CD14-positive monocyte (primary cell): ENCODE measurements at regions not wholly inside any gene's neighbourhood (a gene's known extent, or its start where the extent isn't known, plus 50 kb on each side); places are given as distances from the start of the nearest gene placed in this dataset.

Experiments
- DNase-seq, 3 donors: peaks; one replicate each; pipeline ENCODE4 v3.0.0-alpha.2; 2011 to 2022
- H2AFZ ChIP-seq: 2 replicates; pipeline ENCODE4 v1.6.0; 2012; ENCODE audit warnings: mild to moderate bottlenecking, low read depth, low read length, inconsistent platforms; ENCODE audit not compliant: insufficient read depth, poor library complexity, severe bottlenecking
- H3K27ac ChIP-seq, 2 donors: 1 replicate in 1 of 2; 2 replicates in 1 of 2; pipeline ENCODE4 v1.5.1; 2012 to 2013; ENCODE audit warnings: low read length in 2 of 2, control low read depth in 1 of 2, inconsistent platforms in 1 of 2, low read depth in 1 of 2, mild to moderate bottlenecking in 1 of 2
- H3K27me3 ChIP-seq, 2 donors: one replicate each; pipeline versions ENCODE4 v1.6.0 to v1.6.1; 2011 to 2013; ENCODE audit warnings: low read length in 2 of 2; ENCODE audit not compliant: control insufficient read depth in 2 of 2, insufficient read depth in 2 of 2
- H3K36me3 ChIP-seq, 2 donors: replicated peaks in 1 of 2; 1 replicate in 1 of 2; 2 replicates in 1 of 2; pipeline versions ENCODE4 v1.5.1 to v1.6.1; 2012 to 2013; ENCODE audit warnings: low read length in 2 of 2, control low read depth in 1 of 2, inconsistent platforms in 1 of 2, mild to moderate bottlenecking in 1 of 2; ENCODE audit not compliant: insufficient read depth in 2 of 2, control insufficient read depth in 1 of 2
- H3K4me1 ChIP-seq, 2 donors: 1 replicate in 1 of 2; 2 replicates in 1 of 2; pipeline versions ENCODE4 v1.5.1 to v1.6.1; 2012 to 2013; ENCODE audit warnings: low read length in 2 of 2, control low read depth in 1 of 2, inconsistent platforms in 1 of 2, mild to moderate bottlenecking in 1 of 2, moderate library complexity in 1 of 2; ENCODE audit not compliant: insufficient read depth in 2 of 2, control insufficient read depth in 1 of 2
- H3K4me2 ChIP-seq: replicated peaks from 2 replicates; pipeline ENCODE3; 2012; ENCODE audit warnings: low read length, moderate library complexity, mild to moderate bottlenecking; ENCODE audit not compliant: poor library complexity, severe bottlenecking; ENCODE audit errors: extremely low read depth
- H3K4me3 ChIP-seq, 3 experiments: fragments of 200-600 bp in 1 of 3; sonication (generic) in 1 of 3; replicated peaks in 1 of 3; 1 replicate in 2 of 3; 2 replicates in 1 of 3; pipeline ENCODE4 v1.5.1; 2011 to 2013; ENCODE audit warnings: low read length in 3 of 3, mild to moderate bottlenecking in 3 of 3, control low read depth in 2 of 3, low read depth in 2 of 3, inconsistent platforms in 1 of 3, moderate library complexity in 1 of 3
- H3K79me2 ChIP-seq: 2 replicates; pipeline ENCODE4 v1.6.0; 2012; ENCODE audit warnings: mild to moderate bottlenecking, control low read depth, inconsistent platforms, low read length, moderate library complexity; ENCODE audit not compliant: insufficient read depth
- H3K9ac ChIP-seq: 2 replicates; pipeline ENCODE4 v1.6.0; 2017; ENCODE audit warnings: low read length, mild to moderate bottlenecking; ENCODE audit not compliant: insufficient read depth, poor library complexity, severe bottlenecking
- H3K9me3 ChIP-seq, 2 donors: replicated peaks in 1 of 2; 1 replicate in 1 of 2; 2 replicates in 1 of 2; pipeline versions ENCODE4 v1.5.1 to v1.6.1; 2012 to 2013; ENCODE audit warnings: low read length in 2 of 2, control low read depth in 1 of 2; ENCODE audit not compliant: control insufficient read depth in 1 of 2, insufficient read depth in 1 of 2
- H4K20me1 ChIP-seq: 2 replicates; pipeline ENCODE4 v1.6.0; 2012; ENCODE audit warnings: mild to moderate bottlenecking, low read length, control low read depth, moderate library complexity; ENCODE audit not compliant: insufficient read depth
- H3K27ac Mint-ChIP-seq, 7 donors: one replicate each; pipeline ENCODE4 v1.8.0; 2020; ENCODE audit warnings: mild to moderate bottlenecking in 7 of 7, mixed read lengths in 7 of 7, moderate library complexity in 6 of 7, inconsistent platforms in 2 of 7
- H3K27me3 Mint-ChIP-seq, 3 donors: one replicate each; pipeline ENCODE4 v1.8.0; 2021 to 2022; ENCODE audit warnings: low read depth in 3 of 3, mild to moderate bottlenecking in 3 of 3, mixed read lengths in 3 of 3, moderate library complexity in 3 of 3, inconsistent platforms in 1 of 3
- H3K36me3 Mint-ChIP-seq, 2 donors: one replicate each; pipeline ENCODE4 v1.8.0; 2020; ENCODE audit warnings: mixed read lengths in 2 of 2, inconsistent platforms in 1 of 2, mild to moderate bottlenecking in 1 of 2
- H3K4me1 Mint-ChIP-seq: one replicate; pipeline ENCODE4 v1.8.0; 2020; ENCODE audit warnings: mild to moderate bottlenecking, mixed read lengths
- H3K4me3 Mint-ChIP-seq, 2 donors: one replicate each; pipeline ENCODE4 v1.8.0; 2020; ENCODE audit warnings: mild to moderate bottlenecking in 2 of 2, mixed read lengths in 2 of 2, moderate library complexity in 1 of 2
- H3K9me3 Mint-ChIP-seq, 7 donors: one replicate each; pipeline ENCODE4 v1.8.0; 2020 to 2022; ENCODE audit warnings: mixed read lengths in 7 of 7, mild to moderate bottlenecking in 6 of 7, moderate library complexity in 6 of 7, inconsistent platforms in 2 of 7
- CTCF ChIP-seq: fragments of 200-600 bp; IDR thresholded peaks from one replicate; pipeline ENCODE4 v1.8.0; 2022; ENCODE audit warnings: antibody characterized with exemption, mild to moderate bottlenecking
- WGBS: methylation state at CpG from one replicate; pipeline ENCODE4 v1.1.5; 2013; ENCODE audit warnings: missing lambda C conversion rate; ENCODE audit not compliant: insufficient coverage; 5-methylcytosine and 5-hydroxymethylcytosine counted together
- intact Hi-C, 2 donors: fragments of 100-400 bp; cut with micrococcal nuclease; formaldehyde crosslinking; loops; one replicate each; pipeline versions ENCODE4 v1.15.0 to v1.15.1; 2023

GRCh38 chr2:66714610-66715009 is 279.7 kb downstream of the MEIS1 start:
- 91% methylated on average over 1 of the region's 1 CpG for WGBS
- no peaks in the 10 kb centered on the region for H3K9me3 ChIP-seq
- no peak overlapping the region for H3K4me2 ChIP-seq
- H3K4me1 Mint-ChIP-seq, result no peaks in the 10 kb centered on the region
- no peaks in the 10 kb centered on the region for H3K36me3 Mint-ChIP-seq
- H3K36me3 ChIP-seq, result no peaks in the 10 kb centered on the region
- no peak for TF ChIP-seq CTCF
- no peaks in the 10 kb centered on the region for H3K79me2 ChIP-seq
- H3K27ac Mint-ChIP-seq, result no peak overlapping the region
- no peak for DNase-seq
- H3K9me3 Mint-ChIP-seq, result peaks cover 0 to 1% (median 0%) of the 10 kb centered on the region in 7 donors
- no peak overlapping the region for H3K4me3 Mint-ChIP-seq
- no peaks in the 10 kb centered on the region for H3K27me3 ChIP-seq
- intact Hi-C loops, result no loop called here
- H4K20me1 ChIP-seq, result no peaks in the 10 kb centered on the region
- H3K4me1 ChIP-seq, result no peaks in the 10 kb centered on the region
- H3K9ac ChIP-seq, result no peak overlapping the region
- no peak overlapping the region for H2AFZ ChIP-seq
- no peak overlapping the region for H3K4me3 ChIP-seq
- H3K27ac ChIP-seq, result no peak overlapping the region
- peaks cover 0 to 3% (median 0%) of the 10 kb centered on the region in 3 donors for H3K27me3 Mint-ChIP-seq

- H3K27ac Mint-ChIP-seq, result no peak overlapping the region
- Histone ChIP-seq H3K79me2 (no peaks in the 10 kb centered on the region), H3K27me3 (no peaks in the 10 kb centered on the region), H3K9ac (no peak overlapping the region), H3K4me3 (no peak overlapping the region), H3K36me3 (no peaks in the 10 kb centered on the region), H2AFZ (no peak overlapping the region), H3K4me2 (no peak overlapping the region), H4K20me1 (no peaks in the 10 kb centered on the region), H3K27ac (no peak overlapping the region), H3K9me3 (no peaks in the 10 kb centered on the region), H3K4me1 (no peaks in the 10 kb centered on the region)
- WGBS, result 11% methylated on average over 4 of the region's 5 CpGs
- DNase-seq, result no peak
- H3K4me1 Mint-ChIP-seq, result no peaks in the 10 kb centered on the region
- intact Hi-C loops, result no loop called here
- H3K36me3 Mint-ChIP-seq, result no peaks in the 10 kb centered on the region
- H3K9me3 Mint-ChIP-seq, result peaks cover 0 to 5% (median 1%) of the 10 kb centered on the region in 7 donors
- no peak for TF ChIP-seq CTCF
- H3K27me3 Mint-ChIP-seq, result no peaks in the 10 kb centered on the region
- H3K4me3 Mint-ChIP-seq, result no peak overlapping the region
Measured at GRCh38 chr2:66717218-66717905, 282.4 kb downstream of the MEIS1 start.
